ENCODE measurements at regions not wholly inside any gene's neighbourhood (a gene's known extent, or its start where the extent isn't known, plus 50 kb on each side); places are given as distances from the start of the nearest gene placed in this dataset.

- no peak for TF ChIP-seq CTCF (conservative IDR thresholded peaks at IDR 0.05; ENCODE audit: low read depth, low read length)
- TF ChIP-seq EZH2 (IDR thresholded peaks at IDR 0.05; ENCODE audit: low read length, unreplicated experiment): no peak
Observed at GRCh38 chr13:73169971-73170370, 111.2 kb downstream of the KLF5 start.

Data from PC-3 (cell line).